Activated naive CD8-positive, alpha-beta T cell treated with anti-CD3 and anti-CD28 coated beads for 36 hours (primary cell): ENCODE measurements at regions not wholly inside any gene's neighbourhood (a gene's known extent, or its start where the extent isn't known, plus 50 kb on each side); places are given as distances from the start of the nearest gene placed in this dataset.
"Not testable (repeated sequence)": the region's sequence is repeated elsewhere in the genome, so short reads cannot be mapped to it uniquely, and the experiment has no call there.

Experiments used
- DNase-seq: peaks from one replicate; pipeline ENCODE4 v3.0.0; 2021
- H3K27ac Mint-ChIP-seq: one replicate; pipeline ENCODE4 v1.8.0; 2022; ENCODE audit warnings: mild to moderate bottlenecking, moderate library complexity, mixed read lengths
- H3K27me3 Mint-ChIP-seq: one replicate; pipeline ENCODE4 v1.8.0; 2022; ENCODE audit warnings: mild to moderate bottlenecking, mixed read lengths
- H3K36me3 Mint-ChIP-seq: one replicate; pipeline ENCODE4 v1.8.0; 2021; ENCODE audit warnings: mild to moderate bottlenecking, mixed read lengths
- H3K4me1 Mint-ChIP-seq: one replicate; pipeline ENCODE4 v1.8.0; 2021; ENCODE audit warnings: mixed read lengths
- H3K4me3 Mint-ChIP-seq: one replicate; pipeline ENCODE4 v1.8.0; 2022; ENCODE audit warnings: mild to moderate bottlenecking, moderate library complexity, mixed read lengths
- H3K9me3 Mint-ChIP-seq: one replicate; pipeline ENCODE4 v1.8.0; 2022; ENCODE audit warnings: mixed read lengths

GRCh38 chr7:120056227-120056626, 216.7 kb upstream of the KCND2 start:
- Mint-ChIP-seq H3K27ac (no peak overlapping the region), H3K9me3 (peaks cover 3% of the 10 kb centered on the region), H3K36me3 (no peaks in the 10 kb centered on the region), H3K27me3 (no peaks in the 10 kb centered on the region), H3K4me1 (no peaks in the 10 kb centered on the region), H3K4me3 (no peak overlapping the region)
- no peak for DNase-seq

- no peak for DNase-seq
- Mint-ChIP-seq H3K4me1 (no peaks in the 10 kb centered on the region), H3K9me3 (peaks cover 3% of the 10 kb centered on the region), H3K27me3 (no peaks in the 10 kb centered on the region), H3K36me3 (no peaks in the 10 kb centered on the region), H3K4me3 (no peak overlapping the region), H3K27ac (no peak overlapping the region)
These were observed 213.3 kb upstream of the KCND2 start for GRCh38 chr7:120059641-120060040.

GRCh38 chr7:120060281-120060680, 212.7 kb upstream of the KCND2 start:
- H3K4me3 Mint-ChIP-seq: no peak overlapping the region
- H3K27me3 Mint-ChIP-seq: no peaks in the 10 kb centered on the region
- H3K27ac Mint-ChIP-seq: no peak overlapping the region
- H3K9me3 Mint-ChIP-seq: peaks cover 3% of the 10 kb centered on the region
- DNase-seq: no peak
- no peaks in the 10 kb centered on the region for H3K36me3 Mint-ChIP-seq
- no peaks in the 10 kb centered on the region for H3K4me1 Mint-ChIP-seq

- Mint-ChIP-seq H3K9me3 (peaks cover 3% of the 10 kb centered on the region), H3K4me3 (no peak overlapping the region), H3K4me1 (no peaks in the 10 kb centered on the region), H3K27ac (no peak overlapping the region), H3K36me3 (no peaks in the 10 kb centered on the region), H3K27me3 (no peaks in the 10 kb centered on the region)
- DNase-seq: no peak
These were observed 212.1 kb upstream of the KCND2 start for GRCh38 chr7:120060875-120061274.

- no peaks in the 10 kb centered on the region for H3K36me3 Mint-ChIP-seq
- no peak overlapping the region for H3K4me3 Mint-ChIP-seq
- H3K9me3 Mint-ChIP-seq: peaks cover 9% of the 10 kb centered on the region
- no peak overlapping the region for H3K27ac Mint-ChIP-seq
- H3K4me1 Mint-ChIP-seq: no peaks in the 10 kb centered on the region
- no peak for DNase-seq
- no peaks in the 10 kb centered on the region for H3K27me3 Mint-ChIP-seq
These were observed 208.4 kb upstream of the KCND2 start for GRCh38 chr7:120064565-120064964.

- H3K9me3 Mint-ChIP-seq, H3K27ac Mint-ChIP-seq, DNase-seq, H3K36me3 Mint-ChIP-seq, H3K27me3 Mint-ChIP-seq, H3K4me3 Mint-ChIP-seq, H3K4me1 Mint-ChIP-seq: not testable (repeated sequence)
These were observed 206.1 kb upstream of the KCND2 start for GRCh38 chr7:120066898-120067297.

- no peaks in the 10 kb centered on the region for H3K27me3 Mint-ChIP-seq
- no peak overlapping the region for H3K27ac Mint-ChIP-seq
- peaks cover 10% of the 10 kb centered on the region for H3K9me3 Mint-ChIP-seq
- H3K4me3 Mint-ChIP-seq: no peak overlapping the region
- H3K36me3 Mint-ChIP-seq: no peaks in the 10 kb centered on the region
- no peaks in the 10 kb centered on the region for H3K4me1 Mint-ChIP-seq
- no peak for DNase-seq
These were observed 202.8 kb upstream of the KCND2 start for GRCh38 chr7:120070201-120070600.

- DNase-seq: no peak
- Mint-ChIP-seq H3K9me3 (peaks cover 5% of the 10 kb centered on the region), H3K36me3 (no peaks in the 10 kb centered on the region), H3K4me3 (no peak overlapping the region), H3K27ac (no peak overlapping the region), H3K4me1 (no peaks in the 10 kb centered on the region), H3K27me3 (no peaks in the 10 kb centered on the region)
These were observed 195.2 kb upstream of the KCND2 start for GRCh38 chr7:120077777-120078176.

- DNase-seq: no peak
- H3K27ac Mint-ChIP-seq: no peak overlapping the region
- no peaks in the 10 kb centered on the region for H3K36me3 Mint-ChIP-seq
- H3K27me3 Mint-ChIP-seq: no peaks in the 10 kb centered on the region
- peaks cover 5% of the 10 kb centered on the region for H3K9me3 Mint-ChIP-seq
- no peaks in the 10 kb centered on the region for H3K4me1 Mint-ChIP-seq
- no peak overlapping the region for H3K4me3 Mint-ChIP-seq
These were observed 194.0 kb upstream of the KCND2 start for GRCh38 chr7:120079022-120079421.

GRCh38 chr7:120079704-120080103, 193.3 kb upstream of the KCND2 start:
- Mint-ChIP-seq H3K9me3 (peaks cover 3% of the 10 kb centered on the region), H3K27me3 (no peaks in the 10 kb centered on the region), H3K27ac (no peak overlapping the region), H3K36me3 (no peaks in the 10 kb centered on the region), H3K4me3 (no peak overlapping the region), H3K4me1 (no peaks in the 10 kb centered on the region)
- DNase-seq: no peak

GRCh38 chr7:120086468-120086867, 186.5 kb upstream of the KCND2 start:
- H3K4me3 Mint-ChIP-seq, H3K27me3 Mint-ChIP-seq, H3K9me3 Mint-ChIP-seq, H3K27ac Mint-ChIP-seq, H3K4me1 Mint-ChIP-seq, H3K36me3 Mint-ChIP-seq, DNase-seq: not testable (repeated sequence)

GRCh38 chr7:120089968-120090367, 183.0 kb upstream of the KCND2 start:
- no peak overlapping the region for H3K27ac Mint-ChIP-seq
- no peaks in the 10 kb centered on the region for H3K27me3 Mint-ChIP-seq
- H3K36me3 Mint-ChIP-seq: no peaks in the 10 kb centered on the region
- peaks cover 8% of the 10 kb centered on the region for H3K9me3 Mint-ChIP-seq
- H3K4me1 Mint-ChIP-seq: no peaks in the 10 kb centered on the region
- DNase-seq: no peak
- no peak overlapping the region for H3K4me3 Mint-ChIP-seq

GRCh38 chr7:120091807-120092206, 181.2 kb upstream of the KCND2 start:
- Mint-ChIP-seq H3K4me1 (no peaks in the 10 kb centered on the region), H3K4me3 (no peak overlapping the region), H3K27ac (no peak overlapping the region), H3K36me3 (no peaks in the 10 kb centered on the region), H3K9me3 (peaks cover 7% of the 10 kb centered on the region), H3K27me3 (no peaks in the 10 kb centered on the region)
- no peak for DNase-seq

- no peak overlapping the region for H3K27ac Mint-ChIP-seq
- H3K9me3 Mint-ChIP-seq: peaks cover 9% of the 10 kb centered on the region
- no peak overlapping the region for H3K4me3 Mint-ChIP-seq
- no peaks in the 10 kb centered on the region for H3K27me3 Mint-ChIP-seq
- DNase-seq: no peak
- no peaks in the 10 kb centered on the region for H3K36me3 Mint-ChIP-seq
- H3K4me1 Mint-ChIP-seq: no peaks in the 10 kb centered on the region
These were observed 176.0 kb upstream of the KCND2 start for GRCh38 chr7:120097020-120097419.

GRCh38 chr7:120097774-120098173, 175.2 kb upstream of the KCND2 start:
- no peak overlapping the region for H3K4me3 Mint-ChIP-seq
- DNase-seq: no peak
- peaks cover 5% of the 10 kb centered on the region for H3K9me3 Mint-ChIP-seq
- no peaks in the 10 kb centered on the region for H3K4me1 Mint-ChIP-seq
- no peaks in the 10 kb centered on the region for H3K36me3 Mint-ChIP-seq
- no peak overlapping the region for H3K27ac Mint-ChIP-seq
- H3K27me3 Mint-ChIP-seq: no peaks in the 10 kb centered on the region

- no peak for DNase-seq
- Mint-ChIP-seq H3K4me3 (no peak overlapping the region), H3K27me3 (no peaks in the 10 kb centered on the region), H3K36me3 (no peaks in the 10 kb centered on the region), H3K27ac (no peak overlapping the region), H3K9me3 (peaks cover 9% of the 10 kb centered on the region), H3K4me1 (no peaks in the 10 kb centered on the region)
These were observed 164.6 kb upstream of the KCND2 start for GRCh38 chr7:120108376-120108775.

- no peaks in the 10 kb centered on the region for H3K36me3 Mint-ChIP-seq
- no peaks in the 10 kb centered on the region for H3K27me3 Mint-ChIP-seq
- H3K4me1 Mint-ChIP-seq: no peaks in the 10 kb centered on the region
- DNase-seq: no peak
- H3K4me3 Mint-ChIP-seq: no peak overlapping the region
- H3K9me3 Mint-ChIP-seq: peaks cover 9% of the 10 kb centered on the region
- H3K27ac Mint-ChIP-seq: no peak overlapping the region
These were observed 162.8 kb upstream of the KCND2 start for GRCh38 chr7:120110169-120110568.
